Neural cell (in vitro differentiated cells): ENCODE measurements at regions not wholly inside any gene's neighbourhood (a gene's known extent, or its start where the extent isn't known, plus 50 kb on each side); places are given as distances from the start of the nearest gene placed in this dataset.

ENCODE experiments used
- H2AFZ ChIP-seq: fragments of 200-600, 300-800 bp; sonication (generic), shearing (Covaris generic); 2 replicates; pipeline ENCODE4 v1.6.0; 2014; ENCODE audit warnings: low read depth, mild to moderate bottlenecking, antibody characterized with exemption, low read length, moderate library complexity
- H3F3A ChIP-seq: fragments of 200-600 bp; shearing (Covaris generic); 2 replicates; pipeline ENCODE4 v1.6.1; 2016; ENCODE audit warnings: mild to moderate bottlenecking, moderate library complexity, mixed read lengths, antibody characterized with exemption, low read length; ENCODE audit not compliant: insufficient read depth, poor library complexity, severe bottlenecking
- H3K27ac ChIP-seq: fragments of 200-600, 300-800 bp; sonication (generic), shearing (Covaris generic); 2 replicates; pipeline ENCODE4 v1.5.1; 2014; ENCODE audit warnings: mild to moderate bottlenecking, low read length, moderate library complexity
- H3K27me3 ChIP-seq: fragments of 300-800, 200-600 bp; sonication (generic), shearing (Covaris generic); 2 replicates; pipeline ENCODE4 v1.6.0; 2014; ENCODE audit warnings: mild to moderate bottlenecking, low read depth, low read length, moderate library complexity; ENCODE audit not compliant: insufficient read depth
- H3K36me3 ChIP-seq: fragments of 300-800, 200-600 bp; sonication (generic), shearing (Covaris generic); 2 replicates; pipeline ENCODE4 v1.5.1; 2014; ENCODE audit warnings: mild to moderate bottlenecking, antibody characterized with exemption, low read length, moderate library complexity; ENCODE audit not compliant: insufficient read depth
- H3K4me2 ChIP-seq: fragments of 300-800, 200-600 bp; sonication (generic), shearing (Covaris generic); 2 replicates; pipeline ENCODE4 v1.6.0; 2014; ENCODE audit warnings: mild to moderate bottlenecking, low read length
- H3K4me3 ChIP-seq: fragments of 300-800, 200-600 bp; sonication (generic), shearing (Covaris generic); 2 replicates; pipeline ENCODE4 v1.5.1; 2014; ENCODE audit warnings: mild to moderate bottlenecking, low read length, moderate library complexity
- H3K79me2 ChIP-seq: fragments of 200-600 bp; shearing (Covaris generic); replicated peaks from 2 replicates; pipeline ENCODE4 v1.6.0; 2014; ENCODE audit warnings: mild to moderate bottlenecking, low read length, moderate library complexity; ENCODE audit not compliant: insufficient read depth
- H3K9ac ChIP-seq: fragments of 300-800, 200-600 bp; sonication (generic), shearing (Covaris generic); 2 replicates; pipeline ENCODE4 v1.6.1; 2016; ENCODE audit warnings: mild to moderate bottlenecking, low read length, mixed read lengths
- H3K9me2 ChIP-seq: fragments of 200-600 bp; shearing (Covaris generic); 2 replicates; pipeline ENCODE4 v1.6.1; 2016; ENCODE audit warnings: mild to moderate bottlenecking, low read length, mixed read lengths; ENCODE audit not compliant: insufficient read depth
- H3K9me3 ChIP-seq: fragments of 200-600, 300-800 bp; sonication (generic), shearing (Covaris generic); 2 replicates; pipeline ENCODE4 v1.6.1; 2016; ENCODE audit warnings: mild to moderate bottlenecking, mixed run types, low read length, moderate library complexity, mixed read lengths
- H4K20me1 ChIP-seq: fragments of 200-600 bp; shearing (Covaris generic); 2 replicates; pipeline ENCODE4 v1.6.1; 2016; ENCODE audit warnings: mild to moderate bottlenecking, mixed run types; ENCODE audit not compliant: insufficient read depth
- CTCF ChIP-seq: fragments of 450-650 bp; IDR thresholded peaks from 2 replicates; pipeline ENCODE4 v1.5.1; 2014; ENCODE audit warnings: antibody characterized with exemption, mild to moderate bottlenecking, moderate library complexity; ENCODE audit not compliant: poor library complexity, severe bottlenecking
- EP300 ChIP-seq: fragments of 450-650 bp; conservative IDR thresholded peaks from 2 replicates; pipeline ENCODE4 v1.6.1; 2014; ENCODE audit warnings: antibody characterized with exemption, mild to moderate bottlenecking, moderate library complexity; ENCODE audit not compliant: poor library complexity, severe bottlenecking
- EZH2 ChIP-seq: fragments of 200-600, 300-800 bp; shearing (Covaris generic), sonication (generic); IDR thresholded peaks from 2 replicates; pipeline ENCODE4 v1.6.1; 2014; ENCODE audit warnings: antibody characterized with exemption, low read length, borderline replicate concordance, mild to moderate bottlenecking; ENCODE audit not compliant: insufficient read depth, poor library complexity, severe bottlenecking
- MXI1 ChIP-seq: fragments of 450-650 bp; conservative IDR thresholded peaks from 2 replicates; pipeline ENCODE4 v1.6.1; 2014; ENCODE audit warnings: antibody characterized with exemption, mild to moderate bottlenecking; ENCODE audit not compliant: poor library complexity, severe bottlenecking
- POLR2AphosphoS5 ChIP-seq: IDR thresholded peaks from 2 replicates; pipeline ENCODE4 v1.6.1; 2012
- RAD21 ChIP-seq: fragments of 450-650 bp; conservative IDR thresholded peaks from 2 replicates; pipeline ENCODE4 v1.6.1; 2014; ENCODE audit warnings: antibody characterized with exemption, mild to moderate bottlenecking, moderate library complexity
- REST ChIP-seq: IDR thresholded peaks from 2 replicates; pipeline ENCODE4 v1.6.1; 2012; ENCODE audit warnings: borderline replicate concordance
- SMC3 ChIP-seq: fragments of 450-650 bp; conservative IDR thresholded peaks from 2 replicates; pipeline ENCODE4 v1.6.1; 2014; ENCODE audit warnings: antibody characterized with exemption, mild to moderate bottlenecking, moderate library complexity; ENCODE audit not compliant: poor library complexity
- TAF1 ChIP-seq: IDR thresholded peaks from 2 replicates; pipeline ENCODE4 v1.6.1; 2012; ENCODE audit warnings: low read depth

- Histone ChIP-seq H3K27me3 (no peaks in the 10 kb centered on the region), H3K9ac (no peak overlapping the region), H3K27ac (no peak overlapping the region), H3K79me2 (no peaks in the 10 kb centered on the region), H2AFZ (no peak overlapping the region), H3K4me3 (no peak overlapping the region), H3K4me2 (no peak overlapping the region), H3F3A (no peaks in the 10 kb centered on the region), H3K9me3 (no peaks in the 10 kb centered on the region), H4K20me1 (no peaks in the 10 kb centered on the region), H3K36me3 (no peaks in the 10 kb centered on the region), H3K9me2 (no peaks in the 10 kb centered on the region)
- no peak for TF ChIP-seq CTCF
Measured at GRCh38 chr10:20601941-20602461, 295.1 kb downstream of the NEBL start.

GRCh38 chr10:20598590-20598989, 298.5 kb downstream of the NEBL start:
- H3K9me3 ChIP-seq: no peaks in the 10 kb centered on the region
- H3F3A ChIP-seq: no peaks in the 10 kb centered on the region
- no peak overlapping the region for H3K4me2 ChIP-seq
- H3K36me3 ChIP-seq: no peaks in the 10 kb centered on the region
- no peaks in the 10 kb centered on the region for H4K20me1 ChIP-seq
- H3K79me2 ChIP-seq: no peaks in the 10 kb centered on the region
- no peaks in the 10 kb centered on the region for H3K27me3 ChIP-seq
- no peak for TF ChIP-seq MXI1
- TF ChIP-seq SMC3: no peak
- no peak overlapping the region for H2AFZ ChIP-seq
- H3K9me2 ChIP-seq: no peaks in the 10 kb centered on the region
- no peak overlapping the region for H3K4me3 ChIP-seq
- no peak overlapping the region for H3K27ac ChIP-seq
- no peak overlapping the region for H3K9ac ChIP-seq

DNA sequence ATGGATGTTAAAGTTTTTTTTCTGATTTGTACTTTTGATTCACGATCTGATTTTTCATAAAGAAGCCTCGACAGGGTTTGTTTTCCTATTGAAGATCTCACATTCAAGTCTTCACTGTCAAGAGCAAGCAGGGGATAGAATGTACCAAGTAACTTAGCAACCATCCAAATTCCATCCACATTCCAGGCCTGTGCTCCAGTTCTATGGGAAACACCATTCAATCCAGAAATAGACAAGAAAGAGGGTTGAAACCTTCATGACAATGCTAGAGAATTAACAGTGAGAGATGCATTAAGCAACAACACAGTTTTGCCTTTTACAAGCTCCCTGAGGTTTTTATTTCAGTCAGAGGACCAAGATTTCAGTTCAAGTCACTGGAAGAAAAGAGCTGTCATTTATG, 300.2 kb downstream of the NEBL start:
- TF ChIP-seq RAD21 (no peak), POLR2AphosphoS5 (no peak), SMC3 (no peak), EZH2 (no peak), MXI1 (no peak), TAF1 (no peak), EP300 (no peak), REST (no peak), CTCF (no peak)
- Histone ChIP-seq H3K4me2 (no peak overlapping the region), H3K36me3 (no peaks in the 10 kb centered on the region), H3K79me2 (no peaks in the 10 kb centered on the region), H3K27me3 (no peaks in the 10 kb centered on the region), H3K9me3 (no peaks in the 10 kb centered on the region), H3K9ac (no peak overlapping the region), H3F3A (no peaks in the 10 kb centered on the region), H3K27ac (no peak overlapping the region), H3K9me2 (no peaks in the 10 kb centered on the region), H4K20me1 (no peaks in the 10 kb centered on the region), H2AFZ (no peak overlapping the region), H3K4me3 (no peak overlapping the region)
